ENCODE measurements at regions not wholly inside any gene's neighbourhood (a gene's known extent, or its start where the extent isn't known, plus 50 kb on each side); places are given as distances from the start of the nearest gene placed in this dataset.

- no peak for DNase-seq
Observed at GRCh38 chr13:106433066-106433465, 102.4 kb downstream of the EFNB2 start.

- DNase-seq, result no peak
Observed at GRCh38 chr13:106432636-106433035, 102.8 kb downstream of the EFNB2 start.

GRCh38 chr13:106426909-106427308 is 108.6 kb downstream of the EFNB2 start:
- DNase-seq, result no peak

- no peak for DNase-seq
Observed at GRCh38 chr13:106425661-106426060, 109.8 kb downstream of the EFNB2 start.

GRCh38 chr13:106424805-106425204 is 110.7 kb downstream of the EFNB2 start:
- DNase-seq, result no peak

GRCh38 chr13:106423530-106423929 is 111.9 kb downstream of the EFNB2 start:
- DNase-seq, result no peak

- no peak for DNase-seq
Observed at GRCh38 chr13:106418556-106418955, 116.9 kb downstream of the EFNB2 start.

GRCh38 chr13:106417467-106418110 is 117.9 kb downstream of the EFNB2 start:
- no peak for DNase-seq

- no peak for DNase-seq
Observed at GRCh38 chr13:106416645-106417044, 118.8 kb downstream of the EFNB2 start.

- no peak for DNase-seq
Observed at GRCh38 chr13:106415971-106416370, 119.5 kb downstream of the EFNB2 start.

- no peak for DNase-seq
Observed at GRCh38 chr13:106415442-106415841, 120.0 kb downstream of the EFNB2 start.

GRCh38 chr13:106407338-106407737 is 128.1 kb downstream of the EFNB2 start:
- DNase-seq, result no peak

- DNase-seq, result no peak
Observed at GRCh38 chr13:106405731-106406130, 129.7 kb downstream of the EFNB2 start.

- DNase-seq, result no peak
Observed at GRCh38 chr13:106403280-106403679, 132.2 kb downstream of the EFNB2 start.

GRCh38 chr13:106402866-106403265 is 132.6 kb downstream of the EFNB2 start:
- DNase-seq, result no peak

GRCh38 chr13:106401081-106401480 is 134.4 kb downstream of the EFNB2 start:
- DNase-seq, result no peak

GRCh38 chr13:106400289-106400688 is 135.2 kb downstream of the EFNB2 start:
- no peak for DNase-seq

- no peak for DNase-seq
Observed at GRCh38 chr13:106398289-106398688, 137.2 kb downstream of the EFNB2 start.

GRCh38 chr13:106393776-106394175 is 141.7 kb downstream of the EFNB2 start:
- no peak for DNase-seq

GRCh38 chr13:106391681-106392080 is 143.8 kb downstream of the EFNB2 start:
- no peak for DNase-seq

GRCh38 chr13:106391271-106391670 is 144.2 kb downstream of the EFNB2 start:
- no peak for DNase-seq

GRCh38 chr13:106390367-106390766 is 145.1 kb downstream of the EFNB2 start:
- no peak for DNase-seq

GRCh38 chr13:106385654-106386053 is 149.8 kb downstream of the EFNB2 start:
- DNase-seq, result no peak

- no peak for DNase-seq
Observed at GRCh38 chr13:106384516-106384915, 150.9 kb downstream of the EFNB2 start.

- no peak for DNase-seq
Observed at GRCh38 chr13:106383791-106384190, 151.7 kb downstream of the EFNB2 start.
